ENCODE measurements at regions not wholly inside any gene's neighbourhood (a gene's known extent, or its start where the extent isn't known, plus 50 kb on each side); places are given as distances from the start of the nearest gene placed in this dataset.
A peak's percentile ranks its signal among the peaks of the same experiment; 100 is the strongest.
"Not testable (repeated sequence)": the region's sequence is repeated elsewhere in the genome, so short reads cannot be mapped to it uniquely, and the experiment has no call there.

- DNase-seq (ENCODE audit: low spot score), result no peak
- no peak for ATAC-seq (ENCODE audit: insufficient number of reproducible peaks, low FRiP score, low read depth)
- H3K27ac ChIP-seq, result peak overlapping the region in 1 of 2 donors; percentile 50
These were observed 92.6 kb downstream of the UTRN start for GRCh38 chr6:144377586-144378210.

DNA sequence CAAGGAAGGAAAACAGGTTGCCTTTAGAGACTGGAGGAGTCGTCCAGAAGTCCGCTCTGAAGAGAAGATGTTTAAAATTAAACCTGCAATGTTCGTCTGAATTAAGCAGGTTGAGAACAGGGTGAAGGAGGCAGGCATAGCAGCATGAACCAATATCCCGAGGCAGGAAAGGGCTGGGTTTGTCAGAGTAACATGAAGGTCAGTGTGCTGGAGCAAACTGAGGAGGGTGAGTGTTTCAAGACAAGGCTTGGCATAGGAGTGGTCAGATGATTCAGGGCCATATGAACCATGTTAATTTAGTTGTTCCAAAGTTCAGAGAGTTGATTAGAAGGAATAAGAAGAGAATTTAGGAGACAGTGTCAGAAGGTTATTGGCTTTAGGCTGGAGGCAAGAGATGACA is 93.3 kb downstream of the UTRN start:
- ATAC-seq (ENCODE audit: insufficient number of reproducible peaks, low FRiP score, low read depth) (no peak), DNase-seq (ENCODE audit: low spot score) (no peak)
- Histone ChIP-seq H3K4me1 (ENCODE audit: control insufficient read depth in 1 of 2, low read depth in 2 of 2) (peaks cover 5 to 26% of the 10 kb centered on the region in 2 donors), H3K27ac (no peak overlapping the region), H3K27me3 (replicated peaks; ENCODE audit: insufficient read depth) (no peaks in the 10 kb centered on the region), H3K9me3 (no peaks in the 10 kb centered on the region), H3K4me3 (no peak overlapping the region), H3K36me3 (no peaks in the 10 kb centered on the region)
- TF ChIP-seq, protein P1, sequence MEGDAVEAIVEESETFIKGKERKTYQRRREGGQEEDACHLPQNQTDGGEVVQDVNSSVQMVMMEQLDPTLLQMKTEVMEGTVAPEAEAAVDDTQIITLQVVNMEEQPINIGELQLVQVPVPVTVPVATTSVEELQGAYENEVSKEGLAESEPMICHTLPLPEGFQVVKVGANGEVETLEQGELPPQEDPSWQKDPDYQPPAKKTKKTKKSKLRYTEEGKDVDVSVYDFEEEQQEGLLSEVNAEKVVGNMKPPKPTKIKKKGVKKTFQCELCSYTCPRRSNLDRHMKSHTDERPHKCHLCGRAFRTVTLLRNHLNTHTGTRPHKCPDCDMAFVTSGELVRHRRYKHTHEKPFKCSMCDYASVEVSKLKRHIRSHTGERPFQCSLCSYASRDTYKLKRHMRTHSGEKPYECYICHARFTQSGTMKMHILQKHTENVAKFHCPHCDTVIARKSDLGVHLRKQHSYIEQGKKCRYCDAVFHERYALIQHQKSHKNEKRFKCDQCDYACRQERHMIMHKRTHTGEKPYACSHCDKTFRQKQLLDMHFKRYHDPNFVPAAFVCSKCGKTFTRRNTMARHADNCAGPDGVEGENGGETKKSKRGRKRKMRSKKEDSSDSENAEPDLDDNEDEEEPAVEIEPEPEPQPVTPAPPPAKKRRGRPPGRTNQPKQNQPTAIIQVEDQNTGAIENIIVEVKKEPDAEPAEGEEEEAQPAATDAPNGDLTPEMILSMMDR (IDR thresholded peaks at IDR 0.05), result no peak

More at GRCh38 chr6:144377586-144378210, 92.6 kb downstream of the UTRN start:
- TF ChIP-seq, protein P1 (IDR thresholded peaks at IDR 0.05), result no peak
- Histone ChIP-seq H3K4me1 (ENCODE audit: control insufficient read depth in 1 of 2, low read depth in 2 of 2) (peaks cover 5 to 26% of the 10 kb centered on the region in 2 donors), H3K27me3 (replicated peaks; ENCODE audit: insufficient read depth) (no peaks in the 10 kb centered on the region), H3K4me3 (peak overlapping the region; percentile 36), H3K36me3 (no peaks in the 10 kb centered on the region), H3K9me3 (no peaks in the 10 kb centered on the region)

GRCh38 chr6:144379356-144379755 is 94.2 kb downstream of the UTRN start:
- TF ChIP-seq, protein P1 (IDR thresholded peaks at IDR 0.05), result no peak
- H3K9me3 ChIP-seq, result no peaks in the 10 kb centered on the region
- ATAC-seq (ENCODE audit: insufficient number of reproducible peaks, low FRiP score, low read depth) (no peak), DNase-seq (ENCODE audit: low spot score) (no peak)
- no peaks in the 10 kb centered on the region for H3K27me3 ChIP-seq (replicated peaks; ENCODE audit: insufficient read depth)
- no peak overlapping the region for H3K4me3 ChIP-seq
- H3K4me1 ChIP-seq (ENCODE audit: control insufficient read depth in 1 of 2, low read depth in 2 of 2), result peaks cover 5 to 26% of the 10 kb centered on the region in 2 donors
- H3K36me3 ChIP-seq, result no peaks in the 10 kb centered on the region
- no peak overlapping the region for H3K27ac ChIP-seq

GRCh38 chr6:144381499-144381898 is 96.4 kb downstream of the UTRN start:
- peaks cover 18 to 43% of the 10 kb centered on the region in 2 donors for H3K4me1 ChIP-seq (ENCODE audit: control insufficient read depth in 1 of 2, low read depth in 2 of 2)
- not testable (repeated sequence) for H3K4me3 ChIP-seq; DNase-seq (ENCODE audit: low spot score); H3K9me3 ChIP-seq; ATAC-seq (ENCODE audit: insufficient number of reproducible peaks, low FRiP score, low read depth); H3K27ac ChIP-seq; H3K27me3 ChIP-seq (replicated peaks; ENCODE audit: insufficient read depth); H3K36me3 ChIP-seq

GRCh38 chr6:144383336-144383735 is 98.2 kb downstream of the UTRN start:
- DNase-seq (ENCODE audit: low spot score) (no peak), ATAC-seq (ENCODE audit: insufficient number of reproducible peaks, low FRiP score, low read depth) (no peak)
- Histone ChIP-seq H3K4me1 (ENCODE audit: control insufficient read depth in 1 of 2, low read depth in 2 of 2) (peaks cover 25 to 40% of the 10 kb centered on the region in 2 donors), H3K27me3 (replicated peaks; ENCODE audit: insufficient read depth) (no peaks in the 10 kb centered on the region), H3K36me3 (no peaks in the 10 kb centered on the region), H3K27ac (no peak overlapping the region), H3K4me3 (no peak overlapping the region), H3K9me3 (no peaks in the 10 kb centered on the region)
- TF ChIP-seq, protein P1 (IDR thresholded peaks at IDR 0.05), result no peak

DNA sequence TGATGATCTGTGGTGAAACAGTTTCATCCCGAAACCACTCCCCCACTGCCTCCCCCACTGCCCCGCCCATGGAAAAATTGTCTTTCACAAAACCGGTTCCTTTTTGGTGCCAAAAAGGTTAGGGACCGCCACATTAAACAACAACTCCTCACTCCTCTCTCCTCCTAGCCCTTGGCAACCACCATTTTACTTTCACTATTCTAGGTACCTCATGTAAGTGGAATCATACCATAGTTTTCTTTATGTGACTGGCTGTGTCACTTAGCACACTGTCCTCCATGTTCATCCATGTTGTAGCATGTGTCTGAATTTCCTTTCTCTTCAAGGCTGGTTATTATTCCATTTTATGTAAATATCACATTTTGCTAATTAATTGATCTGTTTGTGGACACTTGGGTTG is 99.3 kb downstream of the UTRN start:
- no peaks in the 10 kb centered on the region for H3K9me3 ChIP-seq
- TF ChIP-seq, protein P1 (IDR thresholded peaks at IDR 0.05), result no peak
- no peaks in the 10 kb centered on the region for H3K27me3 ChIP-seq (replicated peaks; ENCODE audit: insufficient read depth)
- no peaks in the 10 kb centered on the region for H3K36me3 ChIP-seq
- no peak overlapping the region for H3K4me3 ChIP-seq
- H3K4me1 ChIP-seq (ENCODE audit: control insufficient read depth in 1 of 2, low read depth in 2 of 2), result peaks cover 25 to 34% of the 10 kb centered on the region in 2 donors
- H3K27ac ChIP-seq, result no peak overlapping the region
- ATAC-seq (ENCODE audit: insufficient number of reproducible peaks, low FRiP score, low read depth) (no peak), DNase-seq (ENCODE audit: low spot score) (no peak)

GRCh38 chr6:144389474-144389873 is 104.3 kb downstream of the UTRN start:
- not testable (repeated sequence) for H3K9me3 ChIP-seq; ATAC-seq (ENCODE audit: insufficient number of reproducible peaks, low FRiP score, low read depth); DNase-seq (ENCODE audit: low spot score); H3K27me3 ChIP-seq (replicated peaks; ENCODE audit: insufficient read depth); H3K4me3 ChIP-seq; H3K36me3 ChIP-seq; H3K27ac ChIP-seq
- peaks cover 25 to 33% of the 10 kb centered on the region in 2 donors for H3K4me1 ChIP-seq (ENCODE audit: control insufficient read depth in 1 of 2, low read depth in 2 of 2)
